CD4-positive, alpha-beta T cell (primary cell): ENCODE measurements at regions not wholly inside any gene's neighbourhood (a gene's known extent, or its start where the extent isn't known, plus 50 kb on each side); places are given as distances from the start of the nearest gene placed in this dataset.

Experiments used
- ATAC-seq: fragments of 200-7000 bp; cut with Tn5 transposase; one replicate; pipeline ENCODE4 v1.10.0; 2022; ENCODE audit warnings: mild to moderate bottlenecking; ENCODE audit not compliant: poor library complexity
- CTCF ChIA-PET: fragments of 350-600 bp; sonication (Branson Sonifier 250); formaldehyde crosslinking; loops from one replicate; lab custom pipeline; 2021; ENCODE audit warnings: antibody characterized with exemption, inconsistent platforms; lab: Charles Lee
- POLR2A ChIA-PET: fragments of 350-600 bp; sonication (Branson Sonifier 250); formaldehyde crosslinking; loops from one replicate; lab custom pipeline; 2021; ENCODE audit warnings: antibody characterized with exemption, inconsistent platforms; lab: Charles Lee
- DNase-seq, 14 experiments: peaks; one replicate each; pipeline ENCODE4 v3.0.0-alpha.2; 2013 to 2020; ENCODE audit warnings: mixed read lengths in 2 of 14
- H3K27ac ChIP-seq, 2 donors: one replicate each; pipeline versions ENCODE4 v1.5.1 to v1.7.0; 2013; ENCODE audit warnings: low read length in 2 of 2, low read depth in 1 of 2, mild to moderate bottlenecking in 1 of 2
- H3K27me3 ChIP-seq, 2 experiments: 1 replicate in 1 of 2; 2 replicates in 1 of 2; pipeline versions ENCODE4 v1.6.1 to v1.7.0; 2013; ENCODE audit warnings: low read length in 2 of 2, control low read depth in 1 of 2, mild to moderate bottlenecking in 1 of 2, moderate library complexity in 1 of 2; ENCODE audit not compliant: insufficient read depth in 2 of 2, control insufficient read depth in 1 of 2
- H3K36me3 ChIP-seq: one replicate; pipeline ENCODE4 v1.6.1; 2013; ENCODE audit warnings: low read length, control low read depth; ENCODE audit not compliant: insufficient read depth
- H3K4me1 ChIP-seq: one replicate; pipeline ENCODE4 v1.6.1; 2013; ENCODE audit warnings: low read length, control low read depth; ENCODE audit not compliant: insufficient read depth
- H3K4me3 ChIP-seq: one replicate; pipeline ENCODE4 v1.5.1; 2013; ENCODE audit warnings: mild to moderate bottlenecking, low read length, moderate library complexity
- H3K9me3 ChIP-seq, 2 experiments: 1 replicate in 1 of 2; 2 replicates in 1 of 2; pipeline versions ENCODE4 v1.6.1 to v1.7.0; 2013; ENCODE audit warnings: low read length in 2 of 2, mild to moderate bottlenecking in 2 of 2, control low read depth in 1 of 2, moderate library complexity in 1 of 2; ENCODE audit not compliant: control insufficient read depth in 1 of 2, insufficient read depth in 1 of 2
- H3K27ac Mint-ChIP-seq: one replicate; pipeline ENCODE4 v1.8.0; 2020; ENCODE audit warnings: mixed read lengths
- H3K27me3 Mint-ChIP-seq: one replicate; pipeline ENCODE4 v1.8.0; 2021; ENCODE audit warnings: mixed read lengths
- H3K36me3 Mint-ChIP-seq: one replicate; pipeline ENCODE4 v1.8.0; 2021; ENCODE audit warnings: low read depth, mixed read lengths
- H3K4me1 Mint-ChIP-seq: one replicate; pipeline ENCODE4 v1.8.0; 2021; ENCODE audit warnings: low read depth, mixed read lengths
- H3K4me3 Mint-ChIP-seq: one replicate; pipeline ENCODE4 v1.8.0; 2020; ENCODE audit warnings: mild to moderate bottlenecking, mixed read lengths
- H3K9me3 Mint-ChIP-seq: one replicate; pipeline ENCODE4 v1.8.0; 2020; ENCODE audit warnings: mixed read lengths
- CTCF ChIP-seq: fragments of 200-600 bp; IDR thresholded peaks from one replicate; pipeline ENCODE4 v1.8.0; 2022; ENCODE audit warnings: antibody characterized with exemption, mild to moderate bottlenecking
- intact Hi-C, 2 experiments: fragments of 100-400 bp; cut with DNase I in 1 of 2; cut with micrococcal nuclease in 1 of 2; formaldehyde crosslinking; loops; one replicate each; pipeline versions ENCODE4 v1.15.1 to v1.9.0; 2023 to 2025; cut with DNase I, micrococcal nuclease

GRCh38 chr12:114873656-114874055 lies 189.7 kb upstream of the TBX3 start:
- Mint-ChIP-seq H3K4me1 (no peaks in the 10 kb centered on the region), H3K36me3 (no peaks in the 10 kb centered on the region), H3K9me3 (peaks cover 2% of the 10 kb centered on the region), H3K4me3 (no peak overlapping the region), H3K27me3 (no peaks in the 10 kb centered on the region), H3K27ac (no peak overlapping the region)
- Histone ChIP-seq H3K9me3 (peaks cover 0 to 17% of the 10 kb centered on the region in 2 experiments), H3K27ac (no peak overlapping the region), H3K4me1 (no peaks in the 10 kb centered on the region), H3K4me3 (no peak overlapping the region), H3K36me3 (no peaks in the 10 kb centered on the region), H3K27me3 (no peaks in the 10 kb centered on the region)
- intact Hi-C loops, result no loop called here
- ChIA-PET CTCF (no interaction called here), POLR2A (no interaction called here)
- no peak for TF ChIP-seq CTCF
- DNase-seq (no peak), ATAC-seq (no peak)

- peaks cover 0 to 18% of the 10 kb centered on the region in 2 experiments for H3K9me3 ChIP-seq
- no peak for DNase-seq
Observed at GRCh38 chr12:114868995-114869834, 185.2 kb upstream of the TBX3 start.

GRCh38 chr12:114866331-114866730 lies 182.4 kb upstream of the TBX3 start:
- DNase-seq (no peak), ATAC-seq (no peak)
- CTCF ChIA-PET, result no interaction called here
- Histone ChIP-seq H3K27ac (no peak overlapping the region), H3K4me1 (no peaks in the 10 kb centered on the region), H3K9me3 (peaks cover 0 to 12% of the 10 kb centered on the region in 2 experiments), H3K36me3 (no peaks in the 10 kb centered on the region), H3K27me3 (no peaks in the 10 kb centered on the region), H3K4me3 (no peak overlapping the region)
- H3K9me3 Mint-ChIP-seq, result peaks cover 2% of the 10 kb centered on the region
- no peaks in the 10 kb centered on the region for H3K36me3 Mint-ChIP-seq
- POLR2A ChIA-PET, result no interaction called here
- no peak for TF ChIP-seq CTCF
- H3K4me1 Mint-ChIP-seq, result no peaks in the 10 kb centered on the region
- intact Hi-C loops, result no loop called here
- H3K27me3 Mint-ChIP-seq, result no peaks in the 10 kb centered on the region
- H3K4me3 Mint-ChIP-seq, result no peak overlapping the region
- H3K27ac Mint-ChIP-seq, result no peak overlapping the region

More at GRCh38 chr12:114868995-114869834, 185.2 kb upstream of the TBX3 start:
- Mint-ChIP-seq H3K4me1 (no peaks in the 10 kb centered on the region), H3K9me3 (peaks cover 2% of the 10 kb centered on the region), H3K36me3 (no peaks in the 10 kb centered on the region), H3K4me3 (no peak overlapping the region), H3K27me3 (no peaks in the 10 kb centered on the region), H3K27ac (no peak overlapping the region)
- POLR2A ChIA-PET, result no interaction called here
- Histone ChIP-seq H3K4me3 (no peak overlapping the region), H3K36me3 (no peaks in the 10 kb centered on the region), H3K27me3 (no peaks in the 10 kb centered on the region), H3K27ac (no peak overlapping the region), H3K4me1 (no peaks in the 10 kb centered on the region)
- CTCF ChIA-PET, result no interaction called here
- no peak for TF ChIP-seq CTCF
- no peak for ATAC-seq
- intact Hi-C loops, result no loop called here
